SK-N-SH (cell line): ENCODE measurements at regions not wholly inside any gene's neighbourhood (a gene's known extent, or its start where the extent isn't known, plus 50 kb on each side); places are given as distances from the start of the nearest gene placed in this dataset.

Experiments used
- CHD2 ChIP-seq: fragments of 150-350 bp; IDR thresholded peaks from 2 replicates; pipeline ENCODE4 v1.6.1; 2018; ENCODE audit warnings: low read length; ENCODE audit not compliant: partially characterized antibody
- CTCF ChIP-seq: fragments of 200-600 bp; sonication (generic); IDR thresholded peaks from 2 replicates; pipeline ENCODE4 v1.6.1; 2017; ENCODE audit warnings: antibody characterized with exemption, mild to moderate bottlenecking, moderate library complexity
- ELF1 ChIP-seq: IDR thresholded peaks from 2 replicates; pipeline ENCODE4 v1.4.0; 2012
- EP300 ChIP-seq, 2 experiments: IDR thresholded peaks; 2 replicates each; pipeline versions ENCODE4 v1.4.0 to v1.6.1; 2012; ENCODE audit warnings: borderline replicate concordance in 1 of 2, low read depth in 1 of 2, low read length in 1 of 2
- EZH2phosphoT487 ChIP-seq: fragments of 200-600 bp; sonication (generic); IDR thresholded peaks from 2 replicates; pipeline ENCODE4 v1.6.1; 2017; ENCODE audit warnings: low read depth, mixed run types, mild to moderate bottlenecking, antibody characterized with exemption, moderate library complexity, borderline replicate concordance
- FOXM1 ChIP-seq: IDR thresholded peaks from 2 replicates; pipeline ENCODE4 v1.4.0; 2012; ENCODE audit warnings: low read depth, mild to moderate bottlenecking
- GABPA ChIP-seq: IDR thresholded peaks from 2 replicates; pipeline ENCODE4 v1.4.0; 2012; ENCODE audit warnings: low read depth, mild to moderate bottlenecking
- GATA2 ChIP-seq: sonication (generic); formaldehyde crosslinking; IDR thresholded peaks from 2 replicates; pipeline ENCODE4 v1.5.0; 2020; ENCODE audit warnings: mild to moderate bottlenecking, missing genetic modification reagents
- POLR2AphosphoS5 ChIP-seq: IDR thresholded peaks from 2 replicates; pipeline ENCODE4 v1.6.1; 2012; ENCODE audit warnings: low read depth, low read length
- RAD21 ChIP-seq: IDR thresholded peaks from 2 replicates; pipeline ENCODE4 v1.6.1; 2012; ENCODE audit warnings: mild to moderate bottlenecking, low read length
- RFX5 ChIP-seq: IDR thresholded peaks from 2 replicates; pipeline ENCODE4 v1.6.1; 2012; ENCODE audit warnings: mild to moderate bottlenecking, improper control_type of control experiment, low read length
- SIN3A ChIP-seq: IDR thresholded peaks from 2 replicates; pipeline ENCODE4 v1.6.1; 2012; ENCODE audit warnings: low read depth, mild to moderate bottlenecking, low read length, moderate library complexity, borderline replicate concordance

- TF ChIP-seq GABPA: no peak
- no peak for TF ChIP-seq ELF1
- no peak for TF ChIP-seq CTCF
- TF ChIP-seq GATA2 (CRISPR knock-in tag): no peak
- no peak for TF ChIP-seq EP300 (IDR thresholded peaks at IDR 0.05; ENCODE audit: borderline replicate concordance in 1 of 2, low read depth in 1 of 2, low read length in 1 of 2)
- no peak for TF ChIP-seq FOXM1
- no peak for TF ChIP-seq RAD21
- TF ChIP-seq CHD2: no peak
- no peak for TF ChIP-seq RFX5
- TF ChIP-seq SIN3A: no peak
- TF ChIP-seq POLR2AphosphoS5: no peak
- TF ChIP-seq EZH2phosphoT487: no peak
These were observed 137.4 kb upstream of the SLITRK5 start for GRCh38 chr13:87533776-87534175.
